HS-5 (cell line): ENCODE measurements at regions not wholly inside any gene's neighbourhood (a gene's known extent, or its start where the extent isn't known, plus 50 kb on each side); places are given as distances from the start of the nearest gene placed in this dataset.

ENCODE experiments used
- DNase-seq: peaks from one replicate; pipeline ENCODE4 v3.0.0-alpha.2; 2012; ENCODE audit warnings: low read depth

DNA sequence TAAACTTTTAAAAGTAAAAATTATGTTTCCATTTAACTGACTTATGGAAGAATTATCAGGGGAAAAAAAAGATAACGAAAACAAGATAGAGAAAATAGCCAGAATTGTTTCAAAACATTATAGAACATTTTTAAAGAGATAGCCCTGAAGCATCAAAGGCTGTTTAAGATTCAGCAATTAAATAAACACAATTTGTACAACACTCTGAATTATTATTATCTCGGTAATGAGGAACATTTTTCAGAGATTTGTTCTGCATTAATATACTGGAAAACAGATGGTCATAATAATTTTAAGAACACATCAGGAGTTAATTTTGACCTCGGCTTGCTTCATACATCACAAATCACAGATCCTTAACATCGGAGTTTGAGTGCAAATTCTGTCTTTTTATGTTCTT, 643.8 kb downstream of the SORCS1 start:
- DNase-seq = no peak

DNA sequence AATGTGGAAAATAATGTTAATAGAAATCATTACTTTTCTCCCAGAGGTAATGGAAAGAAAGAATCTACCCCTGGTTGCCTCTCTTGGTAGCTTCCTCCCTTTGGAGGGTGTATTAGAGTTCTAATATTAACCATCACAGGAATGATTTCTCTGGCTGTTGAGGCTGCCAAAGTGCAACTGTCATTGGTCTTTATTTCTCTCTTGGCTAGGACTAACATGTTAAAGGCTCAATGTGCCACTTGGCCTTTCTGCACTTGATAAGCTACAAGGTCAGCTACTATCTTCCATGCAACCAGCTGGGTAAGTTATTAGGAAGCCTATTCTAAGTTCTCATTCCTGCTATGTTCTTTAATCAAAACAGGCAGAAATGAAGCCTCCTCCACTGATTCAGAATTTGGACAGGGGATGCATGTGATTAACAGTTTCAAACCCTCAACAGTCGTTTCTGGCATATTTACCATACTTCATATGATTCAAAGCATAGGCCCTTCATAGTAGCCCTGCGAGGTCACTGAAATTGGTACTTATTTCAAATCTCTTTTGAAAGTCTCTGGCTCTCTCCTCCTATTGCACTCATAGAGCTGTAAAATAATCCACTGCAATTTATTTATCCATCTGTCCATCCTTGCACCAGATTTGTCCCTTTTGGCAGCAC, 645.0 kb downstream of the SORCS1 start:
- no peak for DNase-seq

DNA sequence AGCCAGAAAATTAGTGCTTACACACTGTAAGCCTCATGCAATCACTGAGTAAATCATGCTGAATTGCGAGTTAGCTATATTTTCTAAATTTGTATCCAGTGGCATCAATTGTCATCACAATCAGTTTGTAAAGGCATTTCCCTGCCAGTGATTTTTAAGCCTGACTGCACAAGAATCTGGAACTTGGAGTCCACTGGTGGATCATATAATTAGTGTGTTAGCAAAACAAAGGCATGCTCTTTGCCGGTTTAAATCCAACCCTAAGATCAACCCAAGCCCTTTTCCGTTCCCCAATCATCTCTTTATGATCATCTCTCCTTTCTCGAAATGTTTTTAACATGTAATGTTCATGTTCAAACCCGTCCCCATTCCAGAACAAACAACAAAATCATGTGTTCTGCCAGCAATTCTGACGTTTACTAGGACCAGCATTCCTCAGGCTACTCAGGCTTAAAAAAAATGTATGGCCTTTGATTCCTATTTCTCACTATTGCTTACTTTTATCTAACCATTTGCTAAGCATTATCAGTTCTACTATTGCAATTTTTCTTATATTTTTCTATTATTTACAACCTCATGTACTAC, 649.2 kb downstream of the SORCS1 start:
- DNase-seq = no peak

DNA sequence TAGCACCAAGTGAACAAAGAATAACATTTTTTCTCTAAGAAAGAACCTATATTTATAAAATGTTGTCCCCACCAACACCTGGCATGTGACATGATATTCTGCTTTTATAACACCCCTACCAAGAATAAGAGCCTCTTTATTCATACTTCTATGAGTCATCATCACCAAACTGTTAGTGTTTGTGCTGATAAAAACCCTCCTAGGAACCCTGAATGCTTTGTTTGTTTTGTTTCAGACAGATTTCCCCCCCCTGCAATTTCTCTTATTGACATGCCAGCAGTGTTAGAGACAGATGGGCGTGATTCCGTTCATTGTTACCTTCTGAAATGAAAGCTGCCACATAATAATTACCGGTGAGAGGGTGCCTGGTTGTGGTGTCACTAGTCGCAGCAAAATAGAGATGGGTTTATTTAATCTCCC, 651.1 kb downstream of the SORCS1 start:
- DNase-seq = no peak

DNA sequence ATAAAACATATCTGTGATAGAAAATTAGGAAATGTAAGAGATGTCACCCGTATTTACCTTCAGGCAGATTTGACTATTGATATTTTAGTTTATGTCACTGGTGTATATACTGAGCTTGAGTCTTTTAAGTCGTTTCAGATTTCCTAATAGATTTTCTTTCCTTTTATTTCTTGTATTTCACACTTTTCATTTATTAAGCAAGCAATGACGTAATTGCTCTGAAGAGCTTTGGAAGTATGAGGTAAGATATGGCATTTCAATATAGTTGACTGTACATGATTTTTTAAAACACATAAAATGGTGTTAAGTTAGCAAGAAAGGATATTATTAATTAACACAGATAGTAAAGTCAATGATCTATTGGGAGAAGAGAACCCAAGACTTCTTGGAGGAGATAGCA, 652.6 kb downstream of the SORCS1 start:
- DNase-seq = no peak

DNA sequence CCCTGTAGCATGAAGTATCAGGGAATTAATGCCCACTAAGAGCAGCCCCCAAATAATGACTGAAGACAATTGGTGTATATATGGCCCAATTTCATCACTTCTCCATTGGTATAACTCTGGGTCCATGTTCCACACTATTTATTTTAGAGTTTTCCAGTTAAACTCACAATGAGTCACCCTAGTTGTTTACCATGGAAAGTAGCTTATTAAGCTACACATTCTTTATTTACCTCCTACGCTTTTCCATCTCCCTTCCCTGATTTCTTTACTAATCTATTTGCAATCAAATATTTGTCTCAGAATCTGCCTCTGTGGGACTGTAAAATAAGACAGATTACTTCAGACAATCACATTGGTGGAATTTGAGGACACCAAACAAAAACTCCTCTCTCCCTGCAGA, 655.6 kb downstream of the SORCS1 start:
- no peak for DNase-seq

DNA sequence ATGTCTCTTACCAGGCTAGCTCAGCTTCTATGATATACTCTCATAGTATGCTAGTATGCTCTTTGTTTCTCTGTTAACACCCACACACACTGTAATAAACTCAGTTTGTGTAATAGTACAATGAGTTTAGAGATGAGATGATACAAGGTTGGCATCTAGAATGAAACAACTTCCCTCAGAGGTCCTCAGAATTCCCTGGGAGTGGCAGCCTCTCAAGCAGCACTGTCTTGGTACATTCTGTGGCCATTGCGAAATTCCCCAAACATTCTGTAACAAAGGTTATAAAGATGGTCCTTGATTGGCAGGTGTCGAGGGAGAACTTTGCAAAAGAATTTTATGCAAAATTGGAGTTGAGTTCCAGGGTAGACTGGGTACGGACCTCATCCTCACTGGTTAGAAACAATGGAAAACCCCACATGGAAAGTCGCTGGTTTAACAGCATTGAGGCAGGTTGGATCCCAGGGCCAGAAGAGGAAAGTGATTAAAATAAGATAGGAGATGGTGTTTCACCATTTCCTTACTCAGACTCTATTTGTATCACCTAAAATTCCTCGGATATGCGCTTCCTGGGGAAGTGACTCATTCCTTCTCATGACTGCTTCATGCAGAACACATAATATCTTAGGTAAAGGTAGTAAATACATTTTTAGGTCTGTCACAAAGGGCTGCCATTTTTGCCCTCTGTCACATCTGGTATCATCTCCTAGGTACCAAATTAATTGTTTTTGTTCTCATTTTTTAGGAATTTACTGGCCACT, 657.8 kb downstream of the SORCS1 start:
- DNase-seq = peak; percentile 39

DNA sequence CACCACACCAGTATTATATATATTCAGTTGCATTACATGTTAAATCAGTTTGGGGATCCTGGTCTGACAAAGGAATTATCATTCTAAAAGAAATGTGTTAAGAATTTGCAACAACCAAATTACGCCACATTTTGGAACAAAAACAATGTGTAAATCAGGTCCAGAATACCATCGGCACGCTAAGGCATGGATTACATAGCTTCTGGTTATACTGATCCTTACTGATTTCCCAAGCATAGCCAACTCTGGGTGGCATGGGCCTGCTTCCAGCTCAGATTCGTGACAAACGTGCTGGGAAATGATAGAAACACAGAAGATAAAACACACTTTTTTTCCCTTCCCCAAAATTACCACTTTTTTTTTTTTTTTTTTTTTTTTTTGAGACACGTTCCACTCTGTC, 660.0 kb downstream of the SORCS1 start:
- DNase-seq = no peak

DNA sequence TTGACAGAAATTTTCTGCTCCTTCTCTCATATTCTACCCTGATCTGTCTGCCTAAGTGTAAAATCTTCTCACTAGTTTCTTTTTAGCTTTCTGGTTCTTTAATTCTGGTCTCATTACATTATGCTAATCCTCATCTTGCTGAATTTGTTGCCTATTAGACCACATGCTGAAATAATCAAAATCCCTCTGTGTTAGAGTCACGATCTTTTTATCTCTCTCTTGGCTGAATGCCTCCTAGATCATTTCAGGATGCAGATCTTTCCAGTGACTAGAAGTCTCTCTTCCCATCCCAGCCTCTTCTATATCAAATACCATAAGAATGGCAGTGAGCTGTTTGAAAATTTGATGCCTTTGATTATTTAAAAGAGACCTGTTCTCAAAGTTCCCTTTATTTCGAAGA, 661.9 kb downstream of the SORCS1 start:
- no peak for DNase-seq

DNA sequence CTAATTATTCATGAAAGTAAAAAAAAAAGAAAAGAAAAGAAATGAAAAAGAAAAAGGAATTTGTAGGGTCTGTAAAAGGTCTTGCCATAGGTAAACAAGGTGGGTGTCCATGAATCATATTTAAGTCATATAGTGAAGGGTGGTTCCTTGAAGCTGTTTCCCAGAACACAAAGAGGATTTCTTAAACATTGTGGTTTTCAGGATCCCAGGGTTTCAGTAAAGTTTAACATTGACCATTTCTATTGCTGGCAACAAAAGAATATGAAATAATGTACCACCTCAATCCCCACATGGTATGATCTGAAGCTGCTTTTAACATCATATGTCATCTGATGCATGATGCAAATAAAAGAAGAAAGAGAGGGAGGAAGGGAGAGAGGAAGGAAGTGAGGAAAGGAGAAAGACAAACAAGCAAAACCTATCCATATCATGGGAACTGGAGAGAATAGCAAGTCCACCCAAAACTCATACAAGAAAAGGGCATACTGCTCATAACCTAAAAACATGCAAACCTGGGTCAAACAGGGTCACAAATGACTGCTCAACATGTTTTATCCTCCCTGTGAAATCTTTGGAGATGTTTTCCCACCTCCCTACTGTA, 663.5 kb downstream of the SORCS1 start:
- no peak for DNase-seq

DNA sequence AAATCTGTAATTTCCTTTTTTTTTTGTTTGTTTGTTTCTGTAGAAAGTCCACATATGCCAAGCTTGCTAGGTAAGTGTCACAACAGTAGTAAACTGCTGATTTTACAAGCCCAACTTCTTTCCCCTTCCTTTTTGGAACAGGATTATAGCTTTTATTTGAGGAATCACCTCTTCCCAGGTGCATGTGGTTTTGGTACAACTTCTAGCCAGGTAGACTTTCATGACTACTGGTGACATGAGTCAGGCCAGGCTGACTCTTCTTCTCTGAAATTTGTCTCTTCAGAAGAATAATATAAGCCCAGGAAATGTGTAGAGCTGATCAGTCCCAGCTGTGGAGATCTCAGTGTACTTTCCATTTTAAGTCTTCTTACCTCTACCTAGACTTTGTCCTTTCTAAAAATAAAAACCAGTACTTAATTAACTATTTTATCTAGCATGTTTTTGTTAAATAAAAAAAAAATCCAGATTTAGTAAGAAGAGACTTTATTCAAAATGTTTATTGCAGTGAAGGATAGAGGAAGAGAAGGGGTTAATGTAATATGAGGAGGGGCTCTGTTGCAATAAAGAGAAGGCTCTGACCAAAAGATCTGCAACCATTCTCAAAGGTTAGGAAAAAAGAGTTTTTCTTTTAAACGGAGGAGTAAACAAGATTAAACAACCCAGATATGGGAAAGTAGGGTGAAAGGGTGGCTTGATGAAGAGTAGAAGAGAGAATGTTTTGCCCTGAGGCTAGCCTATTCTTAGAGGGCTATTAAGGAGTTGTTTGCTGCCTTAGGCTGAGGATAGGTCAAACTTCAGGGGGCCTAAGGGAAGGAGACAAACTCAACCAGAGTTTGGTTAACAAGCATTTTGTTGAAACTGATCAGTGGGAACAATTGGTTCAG, 664.2 kb downstream of the SORCS1 start:
- DNase-seq = no peak

DNA sequence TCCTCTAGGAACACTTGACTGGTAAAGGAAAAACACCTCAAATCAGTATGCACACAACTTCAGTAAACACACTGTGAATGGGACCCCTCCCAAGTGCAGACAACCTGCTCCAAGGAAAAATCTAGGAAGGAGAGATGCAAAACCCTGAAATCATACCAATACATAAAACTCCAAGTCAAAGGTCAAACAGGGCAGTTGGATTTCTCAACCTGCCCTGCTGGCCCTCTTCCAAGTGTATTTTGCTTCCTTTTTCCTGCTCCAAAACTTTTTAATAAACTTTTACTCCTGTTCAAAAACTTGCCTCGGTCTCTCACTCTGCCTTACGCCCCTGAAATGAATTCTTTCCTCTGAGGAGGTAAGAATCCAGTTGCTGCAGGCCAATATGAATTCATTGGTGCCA, 665.1 kb downstream of the SORCS1 start:
- no peak for DNase-seq

DNA sequence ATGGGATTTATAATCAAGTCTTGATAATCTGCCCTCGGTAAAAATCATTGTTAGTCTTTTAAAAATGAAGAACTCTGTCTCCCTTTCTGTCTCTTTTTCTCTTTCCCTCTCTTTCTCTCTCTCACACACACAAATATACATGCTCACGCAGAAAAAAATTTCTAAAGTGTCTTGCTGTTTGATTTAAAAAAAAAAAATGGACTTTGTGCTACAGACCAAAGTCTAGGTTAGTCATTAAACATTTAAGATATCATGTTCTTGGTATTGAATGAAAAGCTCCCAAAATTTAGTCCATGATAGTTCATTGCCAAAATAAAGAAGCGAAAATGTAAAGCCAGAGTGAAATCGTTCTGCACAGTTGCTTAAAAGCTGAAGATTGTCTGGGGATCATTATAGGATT, 665.8 kb downstream of the SORCS1 start:
- DNase-seq = no peak

DNA sequence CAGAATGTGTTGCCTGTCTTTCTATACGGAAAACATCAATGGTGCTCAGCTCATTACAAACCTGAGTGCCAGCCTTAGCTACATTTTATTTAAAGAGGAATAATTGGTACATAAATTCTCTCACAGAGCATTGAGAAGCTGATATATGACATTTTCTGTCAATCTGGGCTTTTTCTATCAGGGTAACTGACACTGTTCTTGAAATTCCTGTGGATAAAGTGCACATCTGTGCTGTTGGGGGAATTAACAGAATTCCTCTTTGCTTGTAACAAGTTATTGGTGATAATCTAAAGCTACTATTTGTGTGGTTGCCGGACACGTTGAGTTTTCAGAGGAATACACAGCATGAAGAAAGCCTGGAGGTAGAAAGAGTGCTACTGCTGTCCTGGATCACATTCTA, 668.6 kb downstream of the SORCS1 start:
- DNase-seq = no peak

DNA sequence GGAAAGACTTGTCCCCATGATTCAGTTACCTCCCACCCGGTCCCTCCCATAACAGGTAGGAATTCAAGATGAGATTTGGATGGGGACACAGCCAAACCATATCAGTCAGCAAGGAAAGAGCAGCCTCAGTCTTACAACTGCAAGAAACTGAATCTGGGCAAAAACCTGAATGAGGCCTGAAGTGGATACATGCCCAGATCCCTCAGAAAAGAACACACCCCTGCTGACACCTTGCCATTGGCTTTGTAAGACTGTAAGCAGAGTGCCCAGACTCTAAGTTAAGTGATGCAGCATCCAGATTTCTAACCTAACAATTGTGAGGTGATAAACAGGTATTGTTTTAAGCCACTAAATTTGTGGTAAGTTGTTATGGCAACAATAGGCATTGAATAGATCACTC, 670.8 kb downstream of the SORCS1 start:
- DNase-seq = no peak

DNA sequence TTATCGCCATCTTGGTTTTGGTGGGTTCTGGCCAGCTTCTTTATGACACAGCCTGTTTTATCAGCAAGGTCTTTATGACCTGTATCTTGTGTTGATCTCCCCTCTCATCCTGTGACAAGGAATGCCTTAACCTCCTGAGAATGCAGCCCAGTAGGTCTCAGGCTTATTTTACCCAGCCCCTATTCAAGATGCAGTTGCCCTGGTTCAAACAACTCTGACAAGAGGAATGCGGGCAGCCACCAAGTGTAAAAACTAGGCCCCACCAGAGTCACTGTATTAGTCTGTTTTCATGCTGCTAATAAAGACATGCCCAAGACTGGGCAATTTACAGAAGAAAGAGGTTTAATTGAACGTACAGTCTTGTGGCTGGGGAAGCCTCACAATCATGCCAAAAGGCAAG, 671.3 kb downstream of the SORCS1 start:
- no peak for DNase-seq

DNA sequence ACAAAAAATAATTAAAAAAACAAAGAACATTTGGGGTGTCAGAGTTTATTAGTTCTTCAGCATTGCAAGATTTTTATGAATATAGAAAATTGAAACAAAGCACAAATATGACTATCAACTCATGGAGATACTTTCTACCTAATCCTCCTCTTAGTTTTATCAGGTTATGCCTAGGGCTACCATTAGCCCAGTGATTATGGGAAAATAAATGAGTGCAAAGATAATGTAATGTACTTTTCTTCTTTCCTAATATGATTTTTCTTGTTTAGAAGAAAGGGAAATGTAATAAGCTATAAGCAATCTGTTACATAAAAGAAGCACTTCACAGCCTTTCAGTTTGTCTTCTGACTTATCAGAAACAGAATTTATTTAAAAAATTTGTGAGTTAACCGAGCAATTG, 676.8 kb downstream of the SORCS1 start:
- no peak for DNase-seq

DNA sequence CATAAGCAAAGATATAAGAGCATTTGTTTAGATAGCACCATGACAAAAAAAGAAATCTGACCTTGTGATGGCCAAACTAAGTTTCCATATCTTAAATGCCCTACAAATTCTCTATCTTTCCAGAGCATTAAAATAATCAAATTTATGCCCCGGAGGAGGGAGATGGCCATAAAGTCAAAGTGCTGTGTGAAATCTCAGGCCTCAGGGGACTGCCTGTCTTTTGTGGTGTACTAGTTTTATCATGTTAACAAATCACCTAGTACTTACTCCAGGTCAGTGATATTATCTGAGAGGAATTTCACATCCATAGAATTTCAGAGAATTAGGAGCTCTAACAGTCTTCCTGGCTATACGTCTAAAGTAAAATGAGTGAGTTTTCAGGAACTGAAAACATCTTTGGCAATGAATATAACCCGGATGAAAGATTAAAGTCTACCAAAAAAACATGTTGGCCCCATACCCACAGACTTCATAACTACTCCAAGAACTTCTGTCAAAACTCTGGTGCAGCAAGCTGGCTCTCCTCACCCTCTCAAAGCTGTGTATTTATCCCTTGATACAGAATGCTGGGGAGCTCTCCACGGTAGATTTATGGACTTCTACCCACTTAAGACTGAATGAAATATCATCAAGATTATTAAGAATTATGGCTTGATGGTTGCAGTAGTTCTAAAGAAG, 682.8 kb downstream of the SORCS1 start:
- no peak for DNase-seq

DNA sequence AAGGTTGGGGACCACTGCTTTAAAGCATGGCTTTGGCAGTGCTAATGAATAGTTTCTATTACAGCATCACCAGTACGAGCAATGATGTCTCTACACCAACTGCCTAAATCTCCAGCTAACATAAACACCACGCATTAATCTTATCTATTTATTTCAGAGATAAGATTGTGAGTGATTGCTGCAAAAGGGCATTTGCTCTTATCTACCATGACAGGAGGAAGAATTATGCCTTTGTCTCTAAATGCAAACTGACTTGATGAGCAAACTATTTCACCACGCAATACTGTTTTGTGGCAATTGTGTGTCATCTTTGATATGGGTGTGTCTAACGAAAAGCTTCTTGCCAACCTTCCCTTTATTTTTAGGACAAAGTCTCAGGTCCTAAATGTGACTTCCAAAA, 684.9 kb downstream of the SORCS1 start:
- DNase-seq = no peak

DNA sequence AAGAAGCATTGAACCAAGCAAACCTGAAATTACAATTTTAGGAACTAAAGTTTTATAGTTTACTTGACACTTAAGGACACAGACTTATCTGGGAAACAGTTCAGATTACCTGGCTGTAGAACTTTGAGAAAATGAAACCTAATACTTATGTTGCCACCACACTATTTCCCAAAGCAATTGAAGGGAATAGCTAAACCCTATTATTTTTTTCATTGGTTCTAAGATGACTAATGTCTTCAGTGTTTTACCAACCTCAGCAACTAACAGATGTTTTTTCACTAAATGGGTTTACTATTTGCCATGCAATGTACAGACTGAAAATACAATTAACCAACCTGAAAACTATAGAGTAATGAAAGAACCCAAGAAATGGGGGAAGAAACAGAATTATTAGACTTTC, 689.6 kb downstream of the SORCS1 start:
- DNase-seq = no peak

DNA sequence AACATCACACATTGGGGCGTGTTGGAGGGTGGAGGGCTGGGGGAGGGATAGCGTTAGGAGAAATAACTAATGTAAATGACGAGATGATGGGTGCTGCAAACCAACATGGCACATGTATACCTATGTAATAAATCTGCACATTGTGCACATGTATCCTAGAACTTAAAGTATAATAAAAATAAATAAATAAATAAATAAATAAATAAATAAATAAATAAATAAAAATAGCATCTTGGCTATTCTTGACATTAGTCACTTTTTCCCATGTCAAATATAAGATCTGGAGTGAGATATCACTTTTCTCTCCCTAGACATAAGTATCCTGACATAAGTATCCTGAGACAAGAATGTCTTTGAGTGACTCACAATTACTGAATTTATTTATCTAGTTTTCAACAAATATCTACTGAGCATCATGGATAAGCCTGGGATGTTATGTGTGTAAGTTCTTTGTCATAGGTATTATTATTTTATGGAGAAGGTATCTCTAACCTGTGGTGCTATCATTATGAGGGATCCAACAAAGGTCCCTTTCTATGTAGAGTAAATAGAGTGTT, 691.3 kb downstream of the SORCS1 start:
- DNase-seq = no peak
